ENCODE measurements at regions not wholly inside any gene's neighbourhood (a gene's known extent, or its start where the extent isn't known, plus 50 kb on each side); places are given as distances from the start of the nearest gene placed in this dataset.

DNA sequence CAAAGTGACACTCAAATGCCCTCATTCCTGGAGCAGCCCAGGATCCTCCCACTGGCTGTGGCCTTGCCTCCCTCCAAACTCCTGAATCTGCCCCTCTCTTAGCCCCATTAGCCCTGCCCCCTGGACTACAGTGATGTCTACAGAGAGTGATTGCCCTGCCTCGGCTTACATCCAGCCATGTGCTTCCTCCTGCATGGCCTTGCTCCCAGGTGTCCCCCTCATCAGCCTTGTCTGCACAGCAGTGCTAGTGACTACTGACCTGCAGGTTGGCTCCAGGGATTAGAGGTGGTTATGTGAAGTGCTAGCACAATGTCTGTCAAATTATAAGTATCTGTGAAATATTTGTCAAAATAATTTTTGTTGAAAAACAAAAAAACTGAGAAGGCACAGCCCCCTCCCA, 259.1 kb upstream of the MYT1L start:
- Histone ChIP-seq H3F3A (ENCODE audit: insufficient read depth, low read length) (no peaks in the 10 kb centered on the region), H3K9me2 (ENCODE audit: low read depth, low read length) (no peaks in the 10 kb centered on the region), H3K4me1 (ENCODE audit: insufficient read depth, low read length, severe bottlenecking) (no peaks in the 10 kb centered on the region), H3K36me3 (ENCODE audit: insufficient read depth, low read length) (no peaks in the 10 kb centered on the region), H3K27ac (ENCODE audit: low read depth, low read length, poor library complexity, severe bottlenecking) (no peak overlapping the region), H2AFZ (ENCODE audit: low read length) (no peak overlapping the region), H3K9ac (ENCODE audit: low read length) (no peak overlapping the region), H4K20me1 (ENCODE audit: insufficient read depth, low read length) (no peaks in the 10 kb centered on the region), H3K4me3 (ENCODE audit: low read depth, low read length, poor library complexity, severe bottlenecking) (no peak overlapping the region), H3K4me2 (ENCODE audit: low read length) (no peak overlapping the region), H3K27me3 (ENCODE audit: insufficient read depth, low read length) (no peaks in the 10 kb centered on the region), H3K79me2 (ENCODE audit: insufficient read depth, low read length) (no peaks in the 10 kb centered on the region), H3K9me3 (ENCODE audit: low read length) (no peaks in the 10 kb centered on the region)
- TF ChIP-seq EZH2 (IDR thresholded peaks at IDR 0.05; ENCODE audit: borderline replicate concordance, low read length), result no peak
- TF ChIP-seq, protein P1, sequence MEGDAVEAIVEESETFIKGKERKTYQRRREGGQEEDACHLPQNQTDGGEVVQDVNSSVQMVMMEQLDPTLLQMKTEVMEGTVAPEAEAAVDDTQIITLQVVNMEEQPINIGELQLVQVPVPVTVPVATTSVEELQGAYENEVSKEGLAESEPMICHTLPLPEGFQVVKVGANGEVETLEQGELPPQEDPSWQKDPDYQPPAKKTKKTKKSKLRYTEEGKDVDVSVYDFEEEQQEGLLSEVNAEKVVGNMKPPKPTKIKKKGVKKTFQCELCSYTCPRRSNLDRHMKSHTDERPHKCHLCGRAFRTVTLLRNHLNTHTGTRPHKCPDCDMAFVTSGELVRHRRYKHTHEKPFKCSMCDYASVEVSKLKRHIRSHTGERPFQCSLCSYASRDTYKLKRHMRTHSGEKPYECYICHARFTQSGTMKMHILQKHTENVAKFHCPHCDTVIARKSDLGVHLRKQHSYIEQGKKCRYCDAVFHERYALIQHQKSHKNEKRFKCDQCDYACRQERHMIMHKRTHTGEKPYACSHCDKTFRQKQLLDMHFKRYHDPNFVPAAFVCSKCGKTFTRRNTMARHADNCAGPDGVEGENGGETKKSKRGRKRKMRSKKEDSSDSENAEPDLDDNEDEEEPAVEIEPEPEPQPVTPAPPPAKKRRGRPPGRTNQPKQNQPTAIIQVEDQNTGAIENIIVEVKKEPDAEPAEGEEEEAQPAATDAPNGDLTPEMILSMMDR (IDR thresholded peaks at IDR 0.05; ENCODE audit: low read length), result no peak

DNA sequence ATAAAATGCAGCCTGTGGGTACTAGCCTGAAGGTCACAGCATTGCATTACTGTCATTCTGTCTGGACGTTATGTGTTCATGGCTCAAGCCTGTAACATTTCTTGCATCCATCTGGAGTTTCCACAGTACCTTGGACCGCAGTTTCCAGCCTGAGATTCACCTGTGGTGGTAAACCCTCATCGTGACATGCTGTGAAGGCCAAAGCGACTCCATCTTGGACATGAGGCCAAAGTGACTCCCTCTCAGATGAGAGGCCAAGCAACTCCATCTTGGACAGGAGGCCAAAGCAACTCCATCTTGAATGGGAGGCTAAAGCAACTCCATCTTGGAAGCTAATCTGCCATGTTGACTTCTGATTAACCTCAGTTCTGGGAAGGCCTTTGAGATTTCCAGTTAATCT, 257.7 kb upstream of the MYT1L start:
- Histone ChIP-seq H3K4me1 (ENCODE audit: insufficient read depth, low read length, severe bottlenecking) (no peaks in the 10 kb centered on the region), H3K79me2 (ENCODE audit: insufficient read depth, low read length) (no peaks in the 10 kb centered on the region), H3K27me3 (ENCODE audit: insufficient read depth, low read length) (no peaks in the 10 kb centered on the region), H4K20me1 (ENCODE audit: insufficient read depth, low read length) (no peaks in the 10 kb centered on the region), H3K9me3 (ENCODE audit: low read length) (no peaks in the 10 kb centered on the region), H3K9ac (ENCODE audit: low read length) (no peak overlapping the region), H2AFZ (ENCODE audit: low read length) (no peak overlapping the region), H3K9me2 (ENCODE audit: low read depth, low read length) (no peaks in the 10 kb centered on the region), H3K4me3 (ENCODE audit: low read depth, low read length, poor library complexity, severe bottlenecking) (no peak overlapping the region), H3K27ac (ENCODE audit: low read depth, low read length, poor library complexity, severe bottlenecking) (no peak overlapping the region), H3F3A (ENCODE audit: insufficient read depth, low read length) (no peaks in the 10 kb centered on the region), H3K36me3 (ENCODE audit: insufficient read depth, low read length) (no peaks in the 10 kb centered on the region), H3K4me2 (ENCODE audit: low read length) (no peak overlapping the region)
- no peak for TF ChIP-seq EZH2 (IDR thresholded peaks at IDR 0.05; ENCODE audit: borderline replicate concordance, low read length)
- TF ChIP-seq, protein P1 (IDR thresholded peaks at IDR 0.05; ENCODE audit: low read length), result no peak

DNA sequence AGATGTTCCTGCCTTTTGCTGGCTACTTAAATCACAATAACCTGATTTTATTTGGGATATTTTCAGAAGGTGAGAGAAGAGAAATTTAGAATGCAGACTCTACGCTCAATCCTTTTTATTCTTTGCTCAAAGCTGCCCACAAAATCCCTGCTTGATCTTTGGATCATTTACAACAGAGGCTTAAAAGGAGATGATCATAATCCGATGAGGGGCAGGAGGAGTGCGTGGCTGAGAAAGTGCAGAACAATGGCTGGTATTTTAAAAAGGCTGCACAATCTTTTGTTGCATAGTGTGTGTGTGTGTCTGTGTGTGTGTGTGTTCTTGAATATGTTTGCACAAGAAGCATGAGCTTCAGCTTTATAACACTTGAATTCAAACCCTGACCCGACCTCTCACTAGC, 256.3 kb upstream of the MYT1L start:
- H3F3A ChIP-seq (ENCODE audit: insufficient read depth, low read length), result no peaks in the 10 kb centered on the region
- H3K27me3 ChIP-seq (ENCODE audit: insufficient read depth, low read length), result no peaks in the 10 kb centered on the region
- no peaks in the 10 kb centered on the region for H3K79me2 ChIP-seq (ENCODE audit: insufficient read depth, low read length)
- H3K9me2 ChIP-seq (ENCODE audit: low read depth, low read length), result no peaks in the 10 kb centered on the region
- H3K9me3 ChIP-seq (ENCODE audit: low read length), result no peaks in the 10 kb centered on the region
- no peaks in the 10 kb centered on the region for H3K4me1 ChIP-seq (ENCODE audit: insufficient read depth, low read length, severe bottlenecking)
- H3K27ac ChIP-seq (ENCODE audit: low read depth, low read length, poor library complexity, severe bottlenecking), result no peak overlapping the region
- no peaks in the 10 kb centered on the region for H4K20me1 ChIP-seq (ENCODE audit: insufficient read depth, low read length)
- H3K4me2 ChIP-seq (ENCODE audit: low read length), result no peak overlapping the region
- no peak overlapping the region for H2AFZ ChIP-seq (ENCODE audit: low read length)
- H3K9ac ChIP-seq (ENCODE audit: low read length), result no peak overlapping the region
- no peak overlapping the region for H3K4me3 ChIP-seq (ENCODE audit: low read depth, low read length, poor library complexity, severe bottlenecking)
- H3K36me3 ChIP-seq (ENCODE audit: insufficient read depth, low read length), result no peaks in the 10 kb centered on the region
- TF ChIP-seq, protein P1 (IDR thresholded peaks at IDR 0.05; ENCODE audit: low read length), result no peak
- no peak for TF ChIP-seq EZH2 (IDR thresholded peaks at IDR 0.05; ENCODE audit: borderline replicate concordance, low read length)
